K562 (cell line): ENCODE measurements at regions not wholly inside any gene's neighbourhood (a gene's known extent, or its start where the extent isn't known, plus 50 kb on each side); places are given as distances from the start of the nearest gene placed in this dataset.

Experiments used
- ARNT ChIP-seq, 2 experiments: fragments of 450-650 bp; IDR thresholded peaks; 2 replicates each; pipeline ENCODE4 v1.6.1; 2016; ENCODE audit warnings: mild to moderate bottlenecking in 1 of 2
- ASH1L ChIP-seq: fragments of 450-650 bp; IDR thresholded peaks from 2 replicates; pipeline ENCODE4 v1.6.1; 2018; ENCODE audit warnings: borderline replicate concordance, mild to moderate bottlenecking, low read depth; ENCODE audit not compliant: partially characterized antibody
- EZH2 ChIP-seq: IDR thresholded peaks from 2 replicates; pipeline ENCODE4 v1.6.1; 2012; ENCODE audit warnings: low read depth, mild to moderate bottlenecking, inconsistent platforms, low read length, borderline replicate concordance
- KDM1A ChIP-seq, 2 experiments: fragments of 450-650 bp; IDR thresholded peaks; 2 replicates each; pipeline ENCODE4 v1.6.1; 2016; ENCODE audit warnings: mild to moderate bottlenecking in 2 of 2
- NELFE ChIP-seq: IDR thresholded peaks from 2 replicates; pipeline ENCODE4 v1.6.1; 2011; ENCODE audit warnings: mild to moderate bottlenecking; ENCODE audit not compliant: insufficient read depth, insufficient read length
- SP1 ChIP-seq: sonication (generic); formaldehyde crosslinking; IDR thresholded peaks from 2 replicates; pipeline ENCODE4 v1.8.1; 2022; ENCODE audit warnings: mild to moderate bottlenecking, missing genetic modification reagents
- ZNF124 ChIP-seq: sonication (generic); formaldehyde crosslinking; IDR thresholded peaks from 2 replicates; pipeline ENCODE4 v1.8.1; 2022; ENCODE audit warnings: missing genetic modification reagents
- TF ChIP-seq, protein P1 (sequence below): conservative IDR thresholded peaks from 2 replicates; pipeline ENCODE4 v1.6.1; 2011; ENCODE audit warnings: low read depth, mild to moderate bottlenecking, low read length; ENCODE audit not compliant: control insufficient read depth

DNA sequence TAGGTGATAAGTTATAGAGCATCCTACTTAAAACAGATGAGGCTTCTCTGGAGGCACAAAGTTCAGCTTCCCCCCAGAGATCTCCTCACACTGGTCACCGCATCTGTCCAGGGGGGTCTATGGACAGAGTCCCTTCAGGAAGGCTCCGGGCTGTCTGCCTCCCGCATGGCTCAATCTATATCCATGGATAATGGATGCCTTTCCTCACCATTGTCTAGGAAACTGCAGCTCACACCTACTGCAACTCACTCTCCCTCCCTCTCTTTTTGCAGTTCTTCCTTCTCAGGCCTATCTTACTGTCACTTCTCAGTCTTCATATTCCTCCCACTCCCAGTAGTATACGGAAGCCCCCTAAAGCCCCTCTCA, 100.6 kb upstream of the BCL2L14 start:
- TF ChIP-seq SP1 (no peak), ARNT (IDR thresholded peaks at IDR 0.05) (no peak), EZH2 (no peak), ZNF124 (CRISPR knock-in tag) (no peak), ASH1L (no peak), NELFE (no peak), KDM1A (IDR thresholded peaks at IDR 0.05) (no peak)
- TF ChIP-seq, protein P1, sequence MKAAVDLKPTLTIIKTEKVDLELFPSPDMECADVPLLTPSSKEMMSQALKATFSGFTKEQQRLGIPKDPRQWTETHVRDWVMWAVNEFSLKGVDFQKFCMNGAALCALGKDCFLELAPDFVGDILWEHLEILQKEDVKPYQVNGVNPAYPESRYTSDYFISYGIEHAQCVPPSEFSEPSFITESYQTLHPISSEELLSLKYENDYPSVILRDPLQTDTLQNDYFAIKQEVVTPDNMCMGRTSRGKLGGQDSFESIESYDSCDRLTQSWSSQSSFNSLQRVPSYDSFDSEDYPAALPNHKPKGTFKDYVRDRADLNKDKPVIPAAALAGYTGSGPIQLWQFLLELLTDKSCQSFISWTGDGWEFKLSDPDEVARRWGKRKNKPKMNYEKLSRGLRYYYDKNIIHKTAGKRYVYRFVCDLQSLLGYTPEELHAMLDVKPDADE: no peak
